ENCODE measurements at regions not wholly inside any gene's neighbourhood (a gene's known extent, or its start where the extent isn't known, plus 50 kb on each side); places are given as distances from the start of the nearest gene placed in this dataset.

DNA sequence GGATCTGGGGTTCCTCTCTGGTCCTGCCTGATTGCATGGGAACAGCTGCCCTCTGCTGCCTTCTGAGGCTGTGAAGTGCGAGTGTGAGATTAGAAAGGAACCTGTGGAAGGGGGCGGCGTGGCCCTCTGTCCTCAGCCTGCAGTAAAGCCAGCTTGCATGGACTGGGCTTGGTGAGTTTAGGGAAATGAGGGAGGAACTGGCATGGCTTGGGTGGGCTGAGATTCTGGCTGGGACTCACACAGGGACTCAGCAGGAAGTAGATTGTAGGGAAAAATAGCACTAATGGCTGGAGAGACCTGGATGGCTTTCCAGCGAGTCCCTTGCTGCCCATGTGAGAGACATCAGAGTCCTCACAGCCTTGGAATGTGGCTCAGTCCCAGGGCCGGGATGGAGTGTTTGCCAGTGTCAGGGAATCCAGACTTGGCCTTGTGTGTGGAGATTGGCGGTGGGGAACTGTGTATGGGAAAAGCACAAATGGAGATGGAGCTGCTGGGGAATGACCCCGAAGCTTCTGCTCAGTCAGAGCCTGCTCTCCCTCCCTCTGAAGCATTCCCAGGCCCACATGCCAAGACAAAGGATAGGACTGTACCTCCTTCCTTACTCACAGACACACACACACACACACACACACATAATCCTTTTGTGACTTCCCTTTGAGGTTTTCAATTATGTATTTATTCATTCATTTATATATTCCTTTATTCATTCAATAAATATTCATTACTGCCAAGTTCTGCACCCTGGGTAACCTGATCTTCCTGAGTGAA lies 115.4 kb downstream of the ACAA2 start:
- DNase-seq (ENCODE audit: low read depth), result no peak
- TF ChIP-seq, protein P1, sequence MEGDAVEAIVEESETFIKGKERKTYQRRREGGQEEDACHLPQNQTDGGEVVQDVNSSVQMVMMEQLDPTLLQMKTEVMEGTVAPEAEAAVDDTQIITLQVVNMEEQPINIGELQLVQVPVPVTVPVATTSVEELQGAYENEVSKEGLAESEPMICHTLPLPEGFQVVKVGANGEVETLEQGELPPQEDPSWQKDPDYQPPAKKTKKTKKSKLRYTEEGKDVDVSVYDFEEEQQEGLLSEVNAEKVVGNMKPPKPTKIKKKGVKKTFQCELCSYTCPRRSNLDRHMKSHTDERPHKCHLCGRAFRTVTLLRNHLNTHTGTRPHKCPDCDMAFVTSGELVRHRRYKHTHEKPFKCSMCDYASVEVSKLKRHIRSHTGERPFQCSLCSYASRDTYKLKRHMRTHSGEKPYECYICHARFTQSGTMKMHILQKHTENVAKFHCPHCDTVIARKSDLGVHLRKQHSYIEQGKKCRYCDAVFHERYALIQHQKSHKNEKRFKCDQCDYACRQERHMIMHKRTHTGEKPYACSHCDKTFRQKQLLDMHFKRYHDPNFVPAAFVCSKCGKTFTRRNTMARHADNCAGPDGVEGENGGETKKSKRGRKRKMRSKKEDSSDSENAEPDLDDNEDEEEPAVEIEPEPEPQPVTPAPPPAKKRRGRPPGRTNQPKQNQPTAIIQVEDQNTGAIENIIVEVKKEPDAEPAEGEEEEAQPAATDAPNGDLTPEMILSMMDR (IDR thresholded peaks at IDR 0.05; ENCODE audit: insufficient read depth, low read depth, low read length, missing control alignments), result no peak
- H3K4me3 ChIP-seq (ENCODE audit: low read depth, low read length), result no peak overlapping the region

DNA sequence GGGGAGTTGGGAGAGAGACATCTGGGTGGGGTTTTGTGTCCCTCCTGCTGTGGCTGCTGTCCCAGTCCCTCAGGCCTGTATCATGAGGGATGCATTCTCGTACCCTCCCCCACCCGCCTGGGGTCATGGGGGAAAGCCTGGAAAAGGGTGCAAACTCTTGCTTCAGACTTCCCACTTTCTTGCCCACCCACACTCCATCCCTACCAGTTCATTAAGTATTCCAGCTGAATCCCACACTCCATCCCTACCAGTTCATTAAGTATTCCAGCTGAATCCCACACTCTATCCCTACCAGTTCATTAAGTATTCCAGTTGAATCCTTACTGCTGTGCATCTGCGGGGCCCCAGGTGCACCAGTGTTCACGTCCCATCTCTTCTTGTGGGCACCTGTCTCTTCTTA lies 116.3 kb downstream of the ACAA2 start:
- no peak for DNase-seq (ENCODE audit: low read depth)
- TF ChIP-seq, protein P1 (IDR thresholded peaks at IDR 0.05; ENCODE audit: insufficient read depth, low read depth, low read length, missing control alignments), result no peak
- H3K4me3 ChIP-seq (ENCODE audit: low read depth, low read length), result no peak overlapping the region

DNA sequence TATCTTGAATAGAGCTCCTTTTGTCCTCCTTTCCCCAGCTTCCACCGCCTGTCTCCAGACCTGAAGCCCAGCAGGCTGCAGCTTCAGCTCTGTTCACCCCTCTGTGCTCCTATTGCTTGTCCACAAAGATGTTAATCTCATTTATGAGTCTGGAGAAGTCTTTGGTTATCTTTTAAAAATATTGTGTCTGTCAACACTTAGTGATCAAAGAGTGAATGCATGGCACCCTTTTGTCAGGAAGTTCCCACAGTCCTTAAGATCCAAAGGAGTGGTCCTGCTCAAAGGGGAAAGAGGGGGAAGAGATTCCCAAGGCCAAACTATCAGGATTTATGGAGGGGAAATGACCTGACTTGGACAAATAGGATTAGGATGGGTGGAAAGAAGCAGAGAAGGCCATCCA lies 118.9 kb downstream of the ACAA2 start:
- no peak overlapping the region for H3K4me3 ChIP-seq (ENCODE audit: low read depth, low read length)
- TF ChIP-seq, protein P1 (IDR thresholded peaks at IDR 0.05; ENCODE audit: insufficient read depth, low read depth, low read length, missing control alignments), result no peak
- no peak for DNase-seq (ENCODE audit: low read depth)

DNA sequence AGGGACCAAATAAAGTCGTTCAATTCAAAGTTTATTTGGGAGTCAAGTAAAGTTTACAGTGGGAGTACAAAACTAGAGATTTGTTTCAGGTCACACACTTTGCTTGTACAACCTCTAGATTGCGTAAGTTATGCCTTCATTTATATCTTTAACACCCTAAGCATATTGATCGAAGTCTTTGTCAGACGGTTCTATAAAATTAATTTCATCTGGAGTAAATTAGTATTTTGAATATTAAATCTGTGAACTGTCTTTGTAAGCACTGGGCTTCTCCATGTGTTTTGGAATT lies 119.7 kb downstream of the ACAA2 start:
- TF ChIP-seq, protein P1 (IDR thresholded peaks at IDR 0.05; ENCODE audit: insufficient read depth, low read depth, low read length, missing control alignments), result no peak
- H3K4me3 ChIP-seq (ENCODE audit: low read depth, low read length), result no peak overlapping the region
- no peak for DNase-seq (ENCODE audit: low read depth)

DNA sequence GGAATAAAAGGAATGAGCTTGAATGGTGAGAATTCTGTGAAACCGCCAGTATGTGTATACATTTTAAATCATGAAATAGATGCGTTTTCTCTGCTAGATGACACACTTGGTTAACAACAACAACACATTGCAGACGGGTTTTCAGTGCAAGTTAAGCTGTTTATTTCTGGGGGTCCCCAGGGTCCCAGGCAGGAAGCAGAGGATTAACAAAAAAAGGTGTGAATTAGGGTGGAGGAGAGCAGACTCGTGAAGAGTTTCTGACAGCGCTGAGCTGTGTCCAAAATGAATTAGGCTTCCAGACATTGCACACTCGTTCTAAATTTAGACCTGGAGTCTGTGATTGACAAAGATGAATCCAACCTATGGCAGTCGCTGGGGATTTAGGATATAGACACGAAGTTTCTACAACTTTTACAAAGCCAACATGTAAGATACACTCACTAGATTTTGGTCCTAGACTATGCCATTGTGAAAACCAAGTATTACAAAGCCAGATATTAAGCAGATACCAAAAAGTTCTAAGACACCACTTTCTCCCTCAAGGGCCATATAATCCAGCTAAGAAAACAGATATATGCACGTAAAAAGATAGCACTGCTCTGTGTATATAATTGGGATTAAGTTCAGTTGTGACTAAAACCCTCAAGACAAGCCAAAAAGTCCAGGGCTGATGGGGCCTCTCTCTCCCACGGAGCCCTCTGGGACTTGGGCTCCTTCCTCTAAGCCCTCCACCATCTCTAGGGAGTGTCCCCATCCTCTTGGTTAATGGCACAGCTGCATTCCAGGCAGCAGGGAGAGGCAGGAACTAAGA lies 120.2 kb downstream of the ACAA2 start:
- no peak overlapping the region for H3K4me3 ChIP-seq (ENCODE audit: low read depth, low read length)
- TF ChIP-seq, protein P1 (IDR thresholded peaks at IDR 0.05; ENCODE audit: insufficient read depth, low read depth, low read length, missing control alignments), result no peak
- no peak for DNase-seq (ENCODE audit: low read depth)

DNA sequence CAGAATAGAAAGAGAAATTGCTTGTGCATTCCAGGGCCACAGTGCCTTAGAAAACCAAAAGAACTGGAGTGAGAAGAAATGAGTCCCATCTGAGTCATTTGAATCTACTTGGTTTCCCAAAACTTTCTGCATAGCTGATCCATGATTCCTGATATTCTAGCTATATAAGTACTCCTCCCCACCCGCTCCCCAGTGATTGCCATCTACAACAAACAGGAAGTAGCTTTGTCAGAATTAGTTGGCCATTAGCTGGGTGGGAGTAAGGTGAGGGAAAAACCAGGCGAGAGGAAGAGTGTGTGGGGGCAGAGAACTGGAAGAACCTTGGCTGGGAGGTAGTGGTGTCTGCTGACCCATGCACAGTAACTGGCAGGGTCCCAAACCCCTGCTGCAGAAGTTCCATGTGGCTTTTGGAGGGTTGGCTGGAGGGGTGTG lies 122.1 kb downstream of the ACAA2 start:
- no peak for DNase-seq (ENCODE audit: low read depth)
- TF ChIP-seq, protein P1 (IDR thresholded peaks at IDR 0.05; ENCODE audit: insufficient read depth, low read depth, low read length, missing control alignments), result no peak
- H3K4me3 ChIP-seq (ENCODE audit: low read depth, low read length), result no peak overlapping the region
